ENCODE measurements at regions not wholly inside any gene's neighbourhood (a gene's known extent, or its start where the extent isn't known, plus 50 kb on each side); places are given as distances from the start of the nearest gene placed in this dataset.

DNA sequence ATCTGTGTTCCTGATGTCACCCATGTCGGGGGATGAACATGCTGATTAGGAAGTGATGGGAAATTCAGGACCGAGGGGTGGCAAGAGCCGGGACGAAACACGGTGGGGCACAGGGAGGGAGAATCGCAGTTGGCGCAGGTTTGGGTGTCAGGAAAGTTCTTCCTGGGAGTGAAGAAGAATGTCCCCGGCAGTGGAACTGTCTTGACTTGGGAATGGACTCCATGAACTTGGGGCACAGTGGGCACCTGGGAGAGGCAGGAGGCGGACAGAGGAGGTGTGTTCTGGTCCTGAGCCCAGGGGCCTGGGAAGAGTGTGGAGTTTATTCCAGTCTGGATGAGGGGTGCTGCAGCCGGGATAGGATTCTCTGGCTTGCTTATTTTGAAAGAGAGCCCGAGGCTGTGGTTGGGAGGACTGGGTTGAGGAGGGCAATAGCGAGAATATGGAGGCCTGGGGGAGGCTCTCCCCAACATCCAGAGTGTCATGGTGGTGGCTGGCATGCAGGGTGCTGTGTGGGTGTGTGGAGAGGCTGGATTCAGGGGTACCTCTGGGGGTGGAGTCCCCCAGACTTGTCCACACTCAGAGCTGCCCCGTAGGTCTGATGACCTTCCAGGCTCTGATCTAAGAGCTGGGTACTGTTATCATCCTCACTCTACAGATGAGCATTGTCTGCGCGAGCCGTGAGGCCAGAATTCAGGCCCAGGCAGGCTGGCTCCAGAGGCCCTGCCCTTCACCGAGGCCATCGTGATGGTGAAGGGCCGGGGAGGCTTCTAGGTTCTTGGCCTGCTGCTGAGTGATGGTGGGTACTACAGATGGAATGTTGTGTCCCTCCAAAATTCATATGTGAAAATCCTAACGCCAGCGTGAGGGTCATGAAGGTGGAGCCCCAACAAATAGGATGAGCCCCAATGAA, 274.5 kb upstream of the C1orf174 start:
- TF ChIP-seq POLR2A (IDR thresholded peaks at IDR 0.05) = no peak
- TF ChIP-seq, protein P1, sequence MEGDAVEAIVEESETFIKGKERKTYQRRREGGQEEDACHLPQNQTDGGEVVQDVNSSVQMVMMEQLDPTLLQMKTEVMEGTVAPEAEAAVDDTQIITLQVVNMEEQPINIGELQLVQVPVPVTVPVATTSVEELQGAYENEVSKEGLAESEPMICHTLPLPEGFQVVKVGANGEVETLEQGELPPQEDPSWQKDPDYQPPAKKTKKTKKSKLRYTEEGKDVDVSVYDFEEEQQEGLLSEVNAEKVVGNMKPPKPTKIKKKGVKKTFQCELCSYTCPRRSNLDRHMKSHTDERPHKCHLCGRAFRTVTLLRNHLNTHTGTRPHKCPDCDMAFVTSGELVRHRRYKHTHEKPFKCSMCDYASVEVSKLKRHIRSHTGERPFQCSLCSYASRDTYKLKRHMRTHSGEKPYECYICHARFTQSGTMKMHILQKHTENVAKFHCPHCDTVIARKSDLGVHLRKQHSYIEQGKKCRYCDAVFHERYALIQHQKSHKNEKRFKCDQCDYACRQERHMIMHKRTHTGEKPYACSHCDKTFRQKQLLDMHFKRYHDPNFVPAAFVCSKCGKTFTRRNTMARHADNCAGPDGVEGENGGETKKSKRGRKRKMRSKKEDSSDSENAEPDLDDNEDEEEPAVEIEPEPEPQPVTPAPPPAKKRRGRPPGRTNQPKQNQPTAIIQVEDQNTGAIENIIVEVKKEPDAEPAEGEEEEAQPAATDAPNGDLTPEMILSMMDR (IDR thresholded peaks at IDR 0.05) = no peak

Data from thyroid gland (tissue), 4 donors.